Midbrain (tissue), 1 donor: ENCODE measurements at regions not wholly inside any gene's neighbourhood (a gene's known extent, or its start where the extent isn't known, plus 50 kb on each side); places are given as distances from the start of the nearest gene placed in this dataset.
"Not testable (repeated sequence)": the region's sequence is repeated elsewhere in the genome, so short reads cannot be mapped to it uniquely, and the experiment has no call there.

Experiments used
- DNase-seq: peaks from one replicate; lab custom pipeline; 2025; lab: John Stamatoyannopoulos, UW

DNA sequence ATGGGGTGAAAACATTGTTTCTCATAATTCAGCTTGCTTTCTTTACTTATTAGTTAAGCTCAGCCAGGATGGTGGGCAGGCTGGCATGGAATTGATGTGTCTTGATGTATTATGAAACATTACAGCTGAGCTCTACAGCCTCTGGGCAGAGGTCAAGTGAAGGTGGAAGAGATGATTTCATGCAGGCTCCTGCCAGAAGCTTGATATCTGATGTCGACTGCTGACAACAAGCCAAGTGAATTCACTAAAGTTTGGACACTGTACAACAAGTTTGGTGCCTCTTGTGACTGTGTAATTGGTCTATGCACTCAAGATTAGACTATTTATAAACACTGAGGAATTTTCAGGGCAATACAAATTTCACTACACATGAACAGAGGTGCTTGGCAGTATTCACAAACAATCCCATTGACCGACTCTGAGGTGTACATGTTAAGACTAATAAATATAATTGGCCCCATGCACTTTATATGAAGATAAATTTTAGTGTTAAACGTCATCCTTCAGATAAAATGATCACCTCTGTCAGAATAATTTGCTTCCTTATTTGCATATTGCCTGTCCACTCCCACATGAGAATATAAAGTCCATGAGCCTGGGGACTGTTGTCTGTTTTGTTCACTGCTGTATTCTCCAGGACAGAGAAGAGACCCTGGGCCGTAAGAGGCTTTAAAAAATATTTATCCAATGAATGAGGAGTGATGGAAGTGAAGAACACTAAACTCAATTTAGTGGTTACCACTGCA is 612.2 kb downstream of the IQCM start:
- DNase-seq: no peak

DNA sequence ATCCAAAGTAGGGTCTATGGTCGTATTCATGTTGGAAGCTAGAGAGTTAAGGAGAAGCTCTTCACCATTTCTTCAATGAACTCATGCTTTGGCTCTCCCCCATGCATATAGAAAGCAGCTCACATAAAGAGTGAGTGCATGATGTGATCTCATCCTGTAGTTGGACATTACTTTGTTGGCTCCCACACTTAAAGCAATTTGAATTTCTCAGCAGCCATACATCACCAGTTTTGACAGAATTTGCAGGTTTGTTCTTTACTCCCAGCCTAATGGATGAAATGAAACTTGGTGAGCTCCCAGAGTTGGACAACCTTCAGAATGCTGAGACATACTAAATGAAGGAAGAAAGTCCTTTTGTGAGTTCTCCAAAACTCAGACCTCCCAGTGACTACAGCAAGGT is 613.5 kb downstream of the IQCM start:
- no peak for DNase-seq

DNA sequence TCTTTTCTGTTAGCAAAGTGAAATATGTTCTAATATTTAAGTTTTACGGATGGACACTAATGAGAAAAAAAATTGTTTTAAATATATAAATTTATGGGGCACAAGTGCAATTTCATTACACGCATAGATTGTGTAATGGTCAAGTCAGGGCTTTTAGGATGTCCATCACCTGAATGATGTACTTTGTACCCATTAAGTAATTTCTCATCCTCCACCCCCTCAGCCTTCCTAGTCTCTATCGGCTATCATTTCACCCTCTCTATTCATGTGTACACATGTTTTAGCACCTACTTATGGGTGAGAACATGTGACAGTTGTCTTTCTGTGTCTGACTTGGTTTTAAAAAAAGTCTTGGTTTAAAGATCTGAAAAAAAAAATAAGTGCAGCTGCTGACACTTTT is 616.0 kb downstream of the IQCM start:
- no peak for DNase-seq

DNA sequence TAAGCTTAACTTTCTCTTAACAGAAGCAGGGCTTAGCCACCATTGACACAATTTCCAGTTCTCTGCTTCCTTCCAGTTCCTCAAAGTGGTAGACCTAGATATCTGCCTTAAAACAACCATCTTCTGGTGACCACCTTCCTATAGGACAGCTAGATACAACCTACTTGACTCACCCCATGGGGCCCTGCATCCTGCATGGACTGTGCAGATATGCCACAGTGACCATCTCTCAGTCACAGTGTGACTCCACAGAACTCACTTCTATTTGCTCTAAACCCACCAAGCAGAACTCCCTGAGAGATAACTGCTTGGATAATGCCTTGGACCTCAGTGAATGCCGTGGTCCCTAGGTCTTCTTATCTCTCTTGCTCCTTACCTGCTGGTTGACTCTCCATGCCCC is 621.6 kb downstream of the IQCM start:
- DNase-seq: no peak

DNA sequence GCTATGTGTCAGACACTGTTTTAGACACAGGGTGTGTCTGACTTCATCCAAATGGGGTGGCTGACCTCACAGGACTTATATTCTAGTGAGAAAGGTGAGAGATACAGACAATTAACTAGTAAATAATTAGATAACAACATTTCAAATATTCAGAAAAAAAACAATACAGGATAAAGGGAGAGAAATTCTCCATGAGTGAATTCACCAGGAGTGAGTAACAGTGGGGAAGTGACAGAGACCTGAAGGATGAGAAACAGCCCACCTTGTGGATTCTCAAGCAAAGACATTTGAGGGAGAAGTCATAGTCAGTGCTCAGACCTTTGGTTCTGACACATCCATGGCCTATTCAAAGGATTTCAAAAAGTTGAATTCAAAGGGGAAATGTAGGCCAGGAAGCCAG is 627.9 kb downstream of the IQCM start:
- DNase-seq: no peak

DNA sequence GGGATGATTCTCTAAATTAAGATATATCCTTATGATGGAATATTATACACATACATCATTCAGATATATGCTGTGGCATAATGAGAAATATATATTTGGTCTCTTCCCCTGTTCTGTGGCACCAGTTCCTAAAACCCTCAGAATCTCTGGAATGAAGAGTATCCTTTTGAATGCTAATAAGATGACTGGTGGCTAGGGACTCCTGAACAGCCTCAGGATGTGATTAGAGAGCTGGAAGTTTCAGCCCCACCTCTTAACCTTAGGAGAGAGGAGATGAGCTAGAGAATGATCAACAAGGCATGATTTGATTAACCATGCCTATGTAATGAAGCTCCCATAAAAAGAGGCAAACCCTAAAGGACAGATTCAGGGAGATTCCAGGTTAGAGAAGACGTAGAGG is 632.0 kb downstream of the IQCM start:
- no peak for DNase-seq

DNA sequence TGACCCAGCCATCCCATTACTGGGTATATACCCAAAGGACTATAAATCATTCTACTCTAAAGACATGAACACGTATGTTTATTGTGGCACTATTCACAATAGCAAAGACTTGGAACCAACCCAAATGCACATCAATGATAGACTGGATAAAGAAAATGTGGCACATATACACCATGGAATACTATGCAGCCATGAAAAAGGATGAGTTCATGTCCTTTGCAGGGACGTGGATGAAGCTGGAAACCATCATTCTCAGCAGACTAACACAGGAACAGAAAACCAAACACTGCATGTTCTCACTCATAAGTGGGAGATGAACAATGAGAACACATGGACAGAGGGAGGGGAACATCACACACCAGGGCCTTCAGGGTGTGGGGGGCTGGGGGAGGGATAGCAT is 634.2 kb downstream of the IQCM start:
- not testable (repeated sequence) for DNase-seq

DNA sequence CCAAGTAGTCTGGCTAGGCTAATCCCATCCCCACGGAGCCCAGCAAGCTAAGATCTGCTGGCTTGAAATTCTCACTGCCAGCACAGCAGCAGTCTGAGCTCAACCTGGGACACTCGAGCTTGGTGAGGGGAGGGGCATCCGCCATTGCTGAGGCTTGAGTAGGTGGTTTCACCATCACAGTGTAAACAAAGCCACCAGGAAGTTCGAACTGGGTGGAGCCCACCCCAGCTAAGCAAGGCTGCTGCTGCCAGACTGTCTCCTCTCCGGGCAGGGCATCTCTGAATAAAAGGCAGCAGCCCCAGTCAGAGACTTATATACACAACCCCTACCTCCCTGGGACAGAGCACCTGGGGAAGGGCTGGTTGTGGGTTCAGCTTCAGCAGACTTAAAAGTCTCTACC is 639.6 kb downstream of the IQCM start:
- no peak for DNase-seq

DNA sequence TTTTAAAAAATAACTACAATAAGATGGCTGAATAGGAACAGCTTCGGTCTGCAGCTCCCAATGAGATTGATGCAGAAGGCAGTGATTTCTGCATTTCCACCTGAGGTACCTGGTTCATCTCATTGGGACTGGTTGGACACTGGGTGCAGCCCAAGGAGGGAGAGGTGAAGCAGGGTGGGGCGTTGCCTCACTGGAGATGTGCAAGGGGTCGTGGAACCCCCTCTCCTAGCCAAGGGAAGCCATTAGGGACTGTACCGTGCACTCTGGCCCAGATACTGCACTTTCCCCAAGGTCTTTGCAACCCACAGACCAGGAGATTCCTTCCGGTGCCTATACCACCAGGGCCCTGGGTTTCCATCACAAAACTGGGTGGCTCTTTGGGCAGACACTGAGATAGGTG is 640.1 kb downstream of the IQCM start:
- no peak for DNase-seq

DNA sequence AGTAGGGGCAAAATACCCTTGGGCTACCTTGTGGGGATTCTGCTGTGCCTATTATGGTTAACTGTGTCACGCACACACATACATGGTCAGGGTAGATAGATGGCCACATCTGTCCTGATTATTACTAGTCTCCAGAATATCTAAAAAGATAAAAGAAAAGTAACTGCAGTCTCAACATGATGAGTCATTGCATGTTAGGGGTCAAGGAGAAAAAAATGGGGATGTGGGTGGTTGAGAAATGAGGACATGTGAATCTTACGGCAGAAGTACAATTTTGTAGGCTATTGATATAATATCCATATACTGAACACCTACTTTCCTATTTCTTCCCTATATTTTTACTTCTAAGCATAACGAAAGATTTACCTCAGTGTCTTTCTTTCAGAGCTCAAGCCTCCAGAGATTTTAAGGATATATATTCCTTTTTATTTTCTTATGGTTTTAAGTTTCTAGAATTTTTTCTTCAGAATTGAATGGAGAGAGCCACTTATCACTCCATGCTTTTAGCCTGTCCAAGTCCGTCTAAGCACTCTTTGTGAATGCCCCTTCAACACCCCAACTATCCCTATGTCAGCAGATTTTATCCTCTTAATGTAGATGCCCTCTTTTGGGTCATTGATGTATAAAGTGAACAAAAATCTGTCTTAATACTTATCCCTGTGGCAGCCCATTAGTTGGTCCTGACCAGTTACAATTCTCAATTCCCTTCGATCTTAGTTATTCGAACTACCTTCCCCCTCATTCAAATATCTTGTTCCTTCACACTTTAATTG is 642.2 kb downstream of the IQCM start:
- no peak for DNase-seq

DNA sequence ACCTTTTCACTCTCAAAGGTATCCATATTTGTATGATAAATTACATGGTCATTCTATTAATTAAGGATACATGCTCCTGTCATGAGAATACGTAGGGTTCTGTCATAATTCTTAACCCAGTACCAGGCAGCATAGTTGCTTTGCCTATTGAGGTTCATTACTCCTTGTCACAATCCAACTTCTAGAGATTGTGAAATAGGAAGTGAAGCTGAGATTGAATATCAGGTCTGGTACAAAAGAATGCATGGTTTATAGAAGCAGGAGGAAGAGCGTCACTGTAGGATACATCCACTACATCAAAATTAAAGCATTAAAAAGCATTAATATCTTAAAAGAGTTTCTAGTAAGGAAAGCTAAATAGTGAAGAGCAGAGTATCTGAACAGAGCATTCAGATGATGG is 647.0 kb downstream of the IQCM start:
- DNase-seq: no peak

DNA sequence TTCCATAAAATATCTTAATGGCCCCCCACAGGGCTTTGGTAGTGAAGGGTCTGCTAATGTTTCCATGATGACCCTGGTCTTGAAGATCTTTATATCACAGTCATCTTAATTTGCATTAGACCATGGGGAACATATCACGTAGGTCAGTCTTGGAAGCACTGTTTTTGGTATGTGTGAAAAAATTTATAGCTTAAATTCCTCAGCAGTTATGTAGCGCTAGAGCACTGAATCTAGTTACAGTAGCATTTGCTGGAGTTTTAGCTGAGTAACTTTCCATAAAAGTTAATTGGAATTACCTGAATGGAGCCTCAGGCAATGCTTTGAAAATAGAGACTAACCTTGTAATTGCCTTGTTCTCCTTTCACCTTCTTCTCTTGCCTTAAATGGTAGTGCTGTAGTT is 648.8 kb downstream of the IQCM start:
- DNase-seq: no peak

DNA sequence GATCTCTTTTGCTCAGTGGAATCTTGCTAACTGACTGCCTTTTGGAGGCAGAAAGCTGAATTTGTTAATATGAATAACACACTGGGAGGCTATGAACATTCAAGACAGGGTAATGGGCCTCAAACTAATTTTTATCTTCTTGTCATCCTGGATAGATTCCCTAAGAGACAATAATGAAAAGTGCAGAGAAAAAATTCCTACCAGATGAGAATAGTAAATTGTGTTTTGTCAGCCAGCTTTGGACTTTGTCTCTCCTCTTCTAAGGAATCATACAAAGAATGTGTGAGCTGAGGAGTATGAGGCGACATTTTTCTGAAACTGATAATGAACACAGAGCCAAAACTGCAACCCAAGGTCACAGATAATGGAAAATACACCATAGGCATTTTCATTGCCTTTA is 649.3 kb downstream of the IQCM start:
- DNase-seq: no peak

DNA sequence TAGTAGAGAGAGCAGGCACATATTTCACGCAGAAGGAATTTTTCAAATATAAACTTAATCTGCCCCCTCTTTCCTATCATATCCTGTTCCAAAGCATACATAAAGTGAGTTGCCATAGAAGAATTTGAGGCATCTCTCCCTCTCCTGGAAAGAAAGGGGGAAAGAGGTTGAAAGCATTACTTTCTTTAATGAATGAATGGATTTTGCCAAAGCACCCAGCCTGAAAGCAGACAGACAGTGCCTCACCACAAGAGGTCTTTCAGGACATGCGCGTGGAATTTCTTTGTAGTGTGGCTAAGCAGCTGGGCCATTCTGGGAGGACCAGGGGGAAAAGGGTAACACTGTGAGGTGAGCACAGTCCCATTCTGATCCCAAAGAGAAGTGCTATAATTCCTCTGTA is 651.4 kb downstream of the IQCM start:
- no peak for DNase-seq

DNA sequence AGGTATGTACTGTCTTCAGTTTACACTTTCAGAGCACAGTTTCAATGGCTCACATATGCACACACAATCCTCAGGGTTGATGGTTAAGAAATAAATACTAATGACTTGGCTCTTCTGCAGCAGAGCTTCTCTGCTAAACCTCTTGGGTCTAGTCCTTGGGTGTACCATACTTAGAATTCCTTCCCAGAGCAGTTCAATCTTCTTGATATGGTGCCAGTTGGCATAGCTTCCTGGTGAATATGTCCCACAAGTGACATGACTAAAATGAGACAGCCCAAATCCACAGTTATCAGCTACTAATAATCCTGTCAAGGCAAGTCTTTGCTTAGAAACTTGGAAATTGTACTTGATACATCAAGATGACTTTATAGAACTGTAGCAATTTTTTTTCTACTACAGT is 654.4 kb downstream of the IQCM start:
- DNase-seq: no peak

DNA sequence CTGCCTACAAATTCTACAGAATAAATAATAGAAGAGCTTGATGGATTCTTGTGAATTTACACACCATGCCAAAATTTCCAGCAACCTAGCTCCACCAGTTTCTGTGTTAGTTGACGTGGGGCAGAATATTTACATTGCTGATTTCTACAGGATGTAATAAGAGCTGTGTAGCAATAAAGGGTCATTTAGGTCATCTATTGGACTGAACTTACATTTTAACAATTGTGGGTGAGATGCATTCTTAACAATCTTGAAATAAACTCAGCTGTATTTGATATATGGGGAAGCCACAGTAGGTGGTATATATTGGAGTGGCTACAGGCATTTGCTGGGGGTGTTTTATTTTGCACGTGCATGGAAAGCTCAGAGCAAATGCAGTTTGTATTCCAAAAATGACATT is 655.3 kb downstream of the IQCM start:
- DNase-seq: no peak

DNA sequence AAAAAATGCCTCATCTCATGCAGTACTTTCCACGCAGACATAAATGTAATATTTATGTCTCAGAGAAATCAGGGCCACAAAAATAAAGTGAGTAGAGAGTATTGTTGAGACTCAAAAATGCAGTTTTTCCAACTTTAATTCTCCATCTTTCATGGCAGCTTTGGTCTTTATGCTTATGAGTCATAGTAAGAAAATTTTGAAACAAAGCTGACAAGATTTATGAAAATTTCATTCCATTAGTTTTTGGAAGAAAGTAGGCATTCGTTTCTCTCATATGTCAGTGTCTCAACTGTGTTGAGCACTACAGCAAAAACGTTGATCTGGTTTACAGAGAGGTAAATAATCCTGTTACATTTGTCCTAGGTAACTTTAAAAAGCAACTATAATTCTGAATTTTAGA is 656.8 kb downstream of the IQCM start:
- DNase-seq: no peak

DNA sequence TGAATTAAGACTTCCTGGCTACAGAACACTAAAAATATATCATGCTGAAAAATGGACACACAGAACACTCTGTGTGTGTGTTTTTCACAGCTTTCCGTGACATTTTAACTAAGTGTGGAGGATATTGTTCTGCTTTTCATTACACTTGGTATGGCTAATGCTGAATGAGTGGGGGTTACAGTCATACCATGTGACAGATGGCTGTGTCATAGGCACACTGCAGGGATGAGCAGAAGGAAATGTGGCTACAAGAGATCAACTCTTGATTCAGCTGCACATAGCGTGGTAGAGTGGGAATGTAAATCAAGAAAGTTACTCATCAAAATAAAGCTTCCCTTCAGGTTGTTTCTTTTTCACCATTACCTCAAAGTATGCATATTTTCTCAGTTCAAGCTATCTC is 669.8 kb downstream of the IQCM start:
- no peak for DNase-seq

DNA sequence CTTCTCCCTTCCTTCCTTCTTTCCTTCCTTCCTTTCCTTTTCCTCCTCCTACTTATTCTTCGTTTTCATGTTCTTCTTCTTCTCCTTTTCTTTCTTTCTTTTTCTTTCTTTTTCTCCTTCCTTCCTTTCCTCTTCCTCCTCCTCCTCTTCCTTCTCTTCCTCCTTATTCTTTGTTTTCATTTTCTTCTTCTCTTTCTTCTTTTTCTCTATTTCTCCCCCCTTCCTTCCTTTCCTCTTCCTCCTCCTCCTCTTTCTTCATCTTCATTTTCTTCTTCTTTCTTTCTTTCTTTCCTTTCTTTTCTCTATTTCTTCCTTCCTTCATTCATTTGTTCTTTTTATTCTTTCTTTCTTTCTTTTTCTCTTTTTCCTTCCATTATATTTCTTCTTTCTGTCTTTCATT is 671.6 kb downstream of the IQCM start:
- DNase-seq: no peak

DNA sequence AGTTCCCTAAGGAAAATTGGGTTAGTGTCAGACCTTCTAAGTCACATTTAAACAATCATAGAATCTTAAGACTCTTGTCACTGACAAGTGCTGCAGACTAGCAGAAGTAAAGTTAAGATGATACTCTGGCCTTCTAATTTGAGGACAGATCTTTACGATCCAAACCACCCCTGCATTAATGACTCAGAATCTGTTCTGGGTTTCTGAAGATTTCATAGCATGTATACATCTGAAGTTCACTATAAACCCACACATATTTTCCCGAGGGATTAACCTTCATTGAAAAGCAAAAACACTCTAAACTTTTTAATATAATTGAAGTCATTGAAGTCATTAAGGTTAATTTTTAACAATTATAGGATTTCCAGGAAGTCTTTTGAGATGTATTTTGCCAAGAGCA is 674.3 kb downstream of the IQCM start:
- DNase-seq: no peak

DNA sequence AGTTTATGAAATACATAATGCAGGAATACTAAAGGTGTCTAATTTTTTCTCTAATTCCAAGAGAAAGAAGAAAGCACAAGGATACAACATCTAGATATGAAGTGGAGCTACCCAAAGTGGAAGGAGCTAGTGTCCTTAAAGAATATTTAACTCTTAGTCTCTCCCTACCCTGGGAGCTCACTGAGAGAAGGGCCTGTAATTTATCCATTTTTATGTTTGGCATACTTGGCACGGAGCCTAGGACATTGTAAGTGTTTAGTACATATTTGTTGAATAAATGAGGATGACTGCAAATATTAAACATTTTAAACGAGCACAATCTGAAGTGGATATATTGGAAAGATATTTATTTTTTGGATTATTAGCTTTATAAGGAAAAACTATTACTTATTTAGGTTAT is 674.8 kb downstream of the IQCM start:
- DNase-seq: no peak

DNA sequence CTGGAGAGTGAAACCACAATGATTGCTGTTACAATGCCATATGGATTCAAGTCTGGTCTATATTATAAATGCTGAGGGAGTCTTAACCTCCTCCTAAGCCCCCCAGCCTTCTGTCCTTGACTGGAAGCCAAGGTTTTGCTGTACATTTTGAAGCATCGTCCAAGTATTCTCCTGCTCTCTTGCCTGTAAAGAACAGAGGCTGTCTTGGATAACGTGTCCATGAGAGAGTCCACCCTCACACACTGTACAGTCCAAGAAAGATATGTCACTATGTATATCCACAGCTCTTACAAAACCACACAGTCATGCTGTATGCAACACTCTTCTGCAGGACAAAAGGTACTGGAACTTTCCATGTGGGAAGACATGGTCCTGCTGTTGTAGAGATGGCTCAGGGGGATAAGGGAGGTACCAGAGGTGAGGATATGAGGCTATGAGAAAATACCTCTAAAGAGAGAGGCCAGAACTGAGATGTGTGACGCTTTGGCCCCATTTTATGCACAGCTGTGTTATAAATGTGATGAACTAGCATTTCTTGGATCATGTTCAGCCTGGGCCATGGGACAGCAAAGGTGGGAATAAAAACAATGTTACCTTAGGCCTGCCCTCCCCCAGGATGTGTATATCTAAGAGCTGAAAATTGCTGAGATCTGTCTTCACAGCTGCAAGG is 678.6 kb downstream of the IQCM start:
- DNase-seq: no peak

DNA sequence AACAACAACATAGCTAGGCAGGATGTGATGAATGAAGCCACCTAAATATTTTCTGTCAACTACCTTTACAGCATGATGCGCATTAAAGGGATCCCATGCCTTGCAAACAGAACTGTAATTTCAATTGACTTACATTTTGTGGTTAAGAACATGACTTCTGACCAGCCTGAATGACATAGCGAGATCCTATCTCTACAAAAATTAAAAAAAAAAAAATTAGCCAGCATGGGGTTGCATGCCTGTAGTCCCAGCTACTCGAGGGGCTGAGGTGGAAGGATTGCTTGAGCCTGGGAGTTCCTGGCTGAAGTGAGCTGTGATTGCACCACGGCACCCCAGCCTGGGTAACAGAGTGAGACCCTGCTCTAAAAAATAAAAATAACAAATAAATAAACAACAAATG is 680.6 kb downstream of the IQCM start:
- no peak for DNase-seq
